IPS-NIHi11 (cell line): ENCODE measurements at regions not wholly inside any gene's neighbourhood (a gene's known extent, or its start where the extent isn't known, plus 50 kb on each side); places are given as distances from the start of the nearest gene placed in this dataset.
"Not testable (repeated sequence)": the region's sequence is repeated elsewhere in the genome, so short reads cannot be mapped to it uniquely, and the experiment has no call there.

Source experiments
- DNase-seq: peaks from one replicate; pipeline ENCODE4 v3.0.0; 2012; ENCODE audit warnings: mixed read lengths, low spot score

DNA sequence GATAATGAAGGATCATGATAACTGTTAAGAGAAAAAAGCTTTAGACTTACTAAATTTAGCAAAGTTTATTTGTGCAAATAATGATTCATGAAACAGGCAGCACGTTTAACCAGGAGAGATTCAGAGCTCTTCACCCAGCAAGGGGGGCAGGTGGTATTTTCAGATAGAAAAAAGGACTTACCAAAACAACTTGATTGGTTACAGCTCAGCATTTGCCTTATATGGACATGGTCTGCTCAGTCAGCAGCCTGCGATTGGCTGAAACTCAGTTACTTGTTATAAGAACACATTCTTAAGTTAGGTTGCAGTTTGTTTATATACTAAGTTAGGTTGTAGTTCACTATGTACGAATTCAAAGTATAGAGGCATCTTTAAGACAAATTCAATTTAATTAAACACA is 165.6 kb downstream of the DUSP10 start:
- no peak for DNase-seq

DNA sequence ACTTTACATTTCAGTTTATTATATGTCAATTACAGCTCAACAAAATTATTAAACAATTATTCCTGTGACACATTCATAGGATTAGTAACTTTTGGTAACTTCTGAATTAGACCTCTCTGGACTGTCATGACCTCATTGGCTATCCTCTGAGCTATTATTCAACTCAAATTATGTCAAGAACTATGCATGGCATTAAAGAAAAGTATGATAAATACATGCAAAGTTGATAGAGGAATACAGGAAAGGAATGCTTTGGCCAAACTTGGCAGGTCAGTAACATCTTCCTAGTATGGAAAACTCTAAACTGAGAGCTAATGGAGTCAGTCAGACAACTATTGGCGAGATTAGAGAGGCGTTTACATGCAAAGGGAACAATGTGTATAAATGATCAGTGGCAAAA is 158.4 kb downstream of the DUSP10 start:
- DNase-seq, result no peak

DNA sequence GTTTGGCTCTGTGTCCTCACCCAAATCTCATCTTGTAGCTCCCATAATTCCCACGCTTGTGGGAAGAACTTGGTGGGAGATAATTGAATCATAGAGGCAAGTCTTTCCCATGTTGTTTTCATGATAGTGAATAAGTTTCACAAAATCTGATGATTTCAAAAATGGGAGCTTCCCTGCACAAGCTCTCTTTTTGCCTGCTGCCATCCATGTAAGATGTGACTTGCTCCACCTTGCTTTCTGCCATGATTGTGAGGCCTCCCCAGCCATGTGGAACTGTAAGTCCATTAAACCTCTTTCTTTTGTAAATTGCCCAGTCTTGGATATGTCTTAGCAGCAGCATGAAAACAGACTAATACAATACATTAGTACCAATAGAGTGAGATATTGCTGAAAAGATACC is 154.9 kb downstream of the DUSP10 start:
- DNase-seq, result not testable (repeated sequence)

DNA sequence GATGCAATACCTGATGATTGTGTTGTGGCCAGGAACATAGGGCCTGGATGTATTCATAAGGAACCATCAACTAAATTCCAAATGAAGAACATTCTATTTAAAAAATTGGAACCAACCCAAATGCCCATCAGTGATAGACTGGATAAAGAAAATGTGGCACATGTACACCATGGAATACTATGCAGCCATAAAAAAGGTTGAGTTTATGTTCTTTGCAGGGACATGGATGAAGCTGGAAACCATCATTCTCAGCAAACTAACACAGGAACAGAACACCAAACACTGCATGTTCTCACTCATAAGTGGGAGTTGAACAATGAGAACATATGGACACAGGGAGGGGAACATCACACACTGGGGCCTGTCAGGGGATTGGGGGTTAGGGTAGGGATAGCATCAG is 150.6 kb downstream of the DUSP10 start:
- not testable (repeated sequence) for DNase-seq

DNA sequence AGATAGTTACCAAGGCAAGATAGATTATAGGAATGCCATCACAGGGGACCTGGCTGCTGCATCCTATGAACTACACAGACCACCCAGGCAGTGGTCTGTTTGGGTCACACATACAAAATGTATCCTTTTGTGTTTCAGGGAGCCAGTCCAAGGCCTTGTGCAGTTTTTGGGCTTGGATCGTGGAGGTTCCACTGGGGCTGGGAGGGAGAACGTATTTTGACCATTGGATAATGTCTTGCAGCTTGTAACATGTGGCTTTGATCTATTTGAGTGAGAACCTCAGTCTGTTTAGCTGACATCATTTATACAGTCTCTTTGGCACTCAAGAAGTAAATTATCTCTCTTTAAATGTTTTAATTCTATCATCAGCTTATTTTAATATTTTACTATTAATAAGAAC is 147.3 kb downstream of the DUSP10 start:
- no peak for DNase-seq

DNA sequence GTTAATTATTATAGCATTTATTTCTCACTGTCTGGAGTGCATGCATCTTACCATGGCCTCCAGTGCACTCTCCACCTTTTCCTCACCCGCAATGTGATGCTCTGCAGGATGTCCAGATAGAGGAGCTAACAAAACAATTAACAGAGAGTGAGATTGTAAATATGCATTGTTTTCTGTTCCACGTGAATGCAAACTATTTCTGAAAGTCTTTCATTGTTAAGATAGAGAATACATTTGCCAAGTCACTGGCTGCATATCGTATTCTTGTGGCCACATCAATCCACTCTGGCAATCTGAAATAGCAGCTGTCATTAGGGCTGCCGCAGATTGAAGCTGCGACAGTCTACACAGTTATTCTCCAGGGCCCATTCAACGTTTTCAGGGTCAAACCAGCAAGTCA is 143.8 kb downstream of the DUSP10 start:
- DNase-seq, result no peak

DNA sequence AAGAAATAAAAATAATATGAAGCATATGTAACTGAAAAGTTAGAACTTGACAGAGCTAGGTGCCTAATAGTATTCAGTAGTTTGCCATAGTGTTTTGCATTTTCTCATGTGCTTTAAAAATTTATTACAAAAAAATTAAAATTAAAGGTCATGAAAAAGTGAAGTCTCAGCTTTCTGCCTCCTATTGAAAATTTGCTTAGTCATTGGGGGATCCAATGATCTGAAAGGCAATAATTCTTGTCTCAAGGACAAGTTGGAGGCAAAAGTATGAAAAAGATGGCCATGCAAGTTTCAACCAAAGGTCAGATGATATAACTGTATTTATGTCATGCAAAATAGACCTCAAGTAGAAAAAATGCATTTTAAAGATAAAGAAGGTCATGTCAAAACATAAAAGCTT is 140.7 kb downstream of the DUSP10 start:
- no peak for DNase-seq

DNA sequence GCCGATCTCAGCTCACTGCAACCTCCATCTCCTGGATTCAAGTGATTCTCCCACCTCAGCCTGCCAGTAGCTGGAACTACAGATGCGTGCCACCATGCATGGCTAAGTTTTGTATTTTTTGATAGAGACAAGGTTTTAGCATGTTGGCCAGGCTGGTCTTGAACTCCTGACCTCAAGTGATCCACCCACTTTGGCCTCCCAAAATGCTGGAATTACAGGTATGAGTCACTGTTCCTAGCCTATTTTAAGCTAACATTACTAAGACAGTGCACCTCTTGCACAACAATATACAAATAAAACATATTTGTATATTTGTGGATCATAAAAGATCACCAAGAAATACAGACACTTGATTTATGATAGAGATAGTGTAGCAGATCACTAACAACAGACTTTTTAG is 139.1 kb downstream of the DUSP10 start:
- DNase-seq, result no peak

DNA sequence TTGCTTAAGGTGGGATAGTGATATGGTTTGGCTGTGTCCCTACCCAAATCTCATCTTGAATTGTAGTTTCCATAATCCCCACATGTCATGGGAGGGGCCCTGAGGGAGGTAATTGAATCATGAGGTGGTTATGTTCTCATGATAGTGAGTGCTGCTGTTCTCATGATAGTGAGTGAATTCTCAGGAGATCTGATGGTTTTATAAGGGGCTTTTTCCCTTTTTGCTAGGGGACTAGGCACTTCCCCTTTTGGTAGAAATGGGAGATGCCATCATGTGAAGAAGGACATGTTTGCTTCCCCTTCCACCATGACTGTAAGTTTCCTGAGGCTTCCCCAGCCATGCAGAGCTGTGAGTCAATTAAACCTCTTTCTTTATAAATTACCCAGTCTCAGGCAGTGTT is 137.5 kb downstream of the DUSP10 start:
- not testable (repeated sequence) for DNase-seq

DNA sequence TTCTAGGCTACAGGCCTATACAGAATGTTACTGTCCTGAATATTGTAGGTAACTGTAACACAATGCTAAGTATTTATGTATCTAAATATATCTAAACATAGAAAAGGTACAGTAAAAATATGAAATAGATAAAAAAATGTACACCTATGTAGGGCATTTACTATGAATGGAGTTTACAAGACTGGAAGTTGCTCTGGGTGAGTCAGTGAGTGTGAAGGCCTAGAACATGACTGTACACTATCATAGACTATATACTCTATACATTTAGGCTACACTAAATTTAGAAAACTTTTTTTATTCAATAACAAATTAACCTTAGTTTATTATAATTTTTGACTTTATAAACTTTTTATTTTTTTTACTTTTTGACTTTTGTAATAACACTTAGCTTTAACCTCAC is 136.9 kb downstream of the DUSP10 start:
- no peak for DNase-seq

DNA sequence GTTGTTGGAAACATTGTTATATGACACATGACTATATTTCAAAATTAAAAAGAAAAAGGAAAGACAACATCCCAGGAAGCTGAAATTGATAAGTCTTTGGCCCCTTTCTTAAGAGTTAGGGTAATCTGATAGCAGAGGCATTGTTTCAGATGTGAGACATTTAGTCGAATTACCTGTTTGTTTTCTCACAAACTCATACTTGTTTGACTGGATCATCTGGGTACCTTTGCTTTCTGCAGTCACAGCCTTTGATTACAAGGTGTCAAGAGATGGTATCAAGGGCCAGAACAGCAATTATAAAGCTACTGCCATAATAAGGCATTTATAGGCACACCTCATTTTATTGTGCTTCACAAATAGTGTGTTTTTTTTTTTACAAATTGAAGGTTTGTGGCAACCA is 136.3 kb downstream of the DUSP10 start:
- no peak for DNase-seq

DNA sequence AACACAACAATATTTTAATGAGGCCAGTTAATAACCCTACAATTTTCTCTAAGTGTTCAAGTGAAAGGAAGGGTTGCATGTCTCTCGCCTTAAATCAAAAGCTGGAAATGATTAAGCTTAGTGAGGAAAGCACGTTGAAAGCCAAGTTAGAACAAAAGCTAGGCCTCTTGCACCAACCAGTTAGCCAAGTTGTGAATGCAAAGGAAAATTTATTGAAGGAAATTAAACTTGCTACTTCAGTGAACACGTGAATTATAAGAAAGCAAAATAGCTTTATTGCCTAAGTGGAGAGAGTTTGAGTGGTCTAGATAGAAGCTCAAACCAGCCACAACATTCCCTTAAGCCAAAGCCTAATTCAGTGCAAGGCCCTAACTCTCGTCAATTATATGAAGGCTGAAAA is 135.6 kb downstream of the DUSP10 start:
- DNase-seq, result no peak

DNA sequence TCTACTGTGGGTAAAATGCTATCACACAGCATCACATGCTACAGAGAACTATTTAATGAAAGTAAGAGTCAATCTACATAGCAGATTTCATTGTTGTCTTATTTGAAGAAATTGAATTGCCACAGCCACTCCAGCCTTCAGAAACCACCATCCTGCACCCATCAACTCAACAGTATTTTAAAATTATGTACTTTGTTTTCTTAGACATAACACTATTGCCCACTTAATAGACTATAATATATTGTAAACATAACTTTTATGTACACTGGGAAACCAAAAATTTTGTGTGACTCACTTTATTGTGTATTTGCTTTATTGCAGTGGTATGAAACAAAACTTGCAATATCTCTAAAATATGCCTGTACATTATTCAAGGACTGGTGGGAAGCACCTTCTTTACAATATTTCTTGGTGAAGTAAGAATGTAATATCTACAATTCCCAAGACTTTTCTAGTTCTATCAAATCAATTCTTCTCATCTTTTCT is 133.0 kb downstream of the DUSP10 start:
- no peak for DNase-seq

DNA sequence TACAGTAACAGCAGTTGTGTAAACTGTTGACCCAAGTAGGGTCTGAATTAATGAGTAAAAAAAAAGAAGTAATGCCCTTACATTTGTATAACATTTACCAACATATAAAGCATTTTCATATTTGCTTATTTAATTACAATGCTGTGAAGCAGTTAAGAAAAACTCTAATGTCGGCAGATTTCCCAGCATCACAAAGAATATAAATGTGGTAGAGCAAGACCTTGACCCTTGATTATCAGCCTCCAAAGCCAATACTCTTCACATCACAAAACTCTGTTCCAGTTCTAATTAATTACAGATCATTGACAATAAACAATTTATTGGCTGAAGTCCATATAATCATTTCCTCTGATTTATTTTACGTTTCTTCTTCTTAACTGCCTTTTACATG is 130.2 kb downstream of the DUSP10 start:
- DNase-seq, result no peak

DNA sequence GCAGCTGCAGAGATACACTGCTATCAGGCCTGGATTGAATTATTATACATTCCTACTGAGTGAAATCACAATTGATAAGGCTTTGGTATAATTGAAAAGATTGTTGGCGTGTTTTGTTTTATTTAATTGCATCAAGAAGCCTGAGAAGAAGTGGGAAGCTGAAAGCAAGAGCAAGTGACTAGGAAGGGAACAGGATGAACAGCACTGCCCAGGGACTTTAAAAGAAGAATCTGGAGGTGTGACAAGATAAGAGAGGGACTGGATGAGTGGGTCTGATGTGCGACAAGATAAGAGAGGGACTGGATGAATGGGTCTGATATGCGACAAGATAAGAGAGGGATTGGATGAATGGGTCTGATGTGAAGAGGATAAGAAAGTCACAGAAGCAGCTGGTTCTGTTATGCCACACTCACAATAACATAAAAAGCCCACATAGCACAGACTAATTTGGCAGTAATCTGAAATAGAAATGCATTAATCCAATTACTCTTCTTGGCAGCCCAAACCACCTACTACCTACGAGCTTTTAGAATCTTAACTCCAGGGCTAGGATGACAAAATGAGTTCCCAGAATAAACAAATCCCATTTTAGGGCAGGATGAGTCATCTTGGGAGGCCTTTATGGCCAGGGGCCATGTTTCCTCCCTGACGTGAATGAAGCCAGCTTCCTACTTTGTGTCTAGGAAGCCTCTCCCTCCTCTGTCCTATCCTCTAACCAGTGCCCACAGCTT is 129.7 kb downstream of the DUSP10 start:
- no peak for DNase-seq

DNA sequence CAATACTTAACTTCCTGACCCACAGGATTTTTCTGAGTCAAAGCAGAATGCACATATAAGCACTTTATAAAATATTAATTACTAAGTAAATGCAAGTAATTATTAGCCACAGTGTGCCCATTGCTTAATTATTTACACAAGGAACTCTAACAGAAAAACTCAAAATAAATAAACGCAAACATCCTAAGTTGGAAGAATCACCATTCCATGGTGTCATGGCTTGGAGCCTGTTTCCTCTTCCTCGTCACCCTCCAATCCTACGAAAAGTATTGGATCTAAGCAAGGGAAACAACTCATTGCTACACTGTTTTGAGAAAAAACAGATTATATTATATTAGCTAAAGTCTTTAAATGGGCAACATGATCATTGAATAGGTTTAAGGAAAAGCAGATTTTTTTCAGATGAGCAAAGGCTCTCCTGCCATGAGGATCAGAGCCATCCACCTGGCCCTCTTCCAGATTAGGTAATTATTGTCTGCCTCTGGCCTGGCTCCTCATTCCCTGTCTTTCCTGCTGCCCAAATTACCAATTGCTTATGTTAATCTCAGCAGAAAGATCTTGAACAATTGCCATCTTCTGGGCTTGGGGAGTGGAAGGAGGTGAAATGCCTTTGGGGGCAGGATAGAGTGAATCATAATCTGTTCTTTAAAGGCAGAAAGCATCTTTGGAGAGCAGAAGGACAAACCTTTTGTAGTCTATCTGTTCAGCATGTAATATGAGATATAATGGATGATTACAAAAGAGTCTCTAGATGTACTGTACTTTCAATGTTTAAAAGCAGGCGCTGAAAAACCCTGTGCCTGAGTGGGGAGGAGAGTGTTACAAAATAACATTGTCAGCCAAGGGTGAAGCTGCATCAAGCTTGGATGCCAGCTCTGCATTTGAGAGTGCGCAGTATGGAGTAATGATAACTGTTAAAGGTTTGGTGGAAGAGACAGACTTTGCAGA is 121.2 kb downstream of the DUSP10 start:
- no peak for DNase-seq

DNA sequence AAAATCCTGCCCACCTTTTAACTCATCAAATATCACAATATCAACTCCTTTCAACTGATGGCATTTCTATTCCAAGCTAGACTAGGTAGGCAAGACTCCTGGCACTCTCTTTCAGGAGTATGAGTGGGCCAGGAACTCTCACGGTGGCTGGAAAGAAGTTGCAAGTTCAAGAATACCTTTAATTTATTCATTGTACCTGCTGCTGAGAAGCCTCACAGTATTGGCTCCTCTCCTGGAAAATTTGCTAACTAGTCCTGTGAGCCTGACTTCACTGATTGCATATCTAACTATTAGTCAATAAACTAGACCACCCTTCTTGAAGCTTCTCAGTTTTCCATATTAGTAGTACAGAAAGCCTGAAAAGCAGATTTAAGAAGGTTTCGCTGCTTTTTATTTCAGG is 120.2 kb downstream of the DUSP10 start:
- no peak for DNase-seq

DNA sequence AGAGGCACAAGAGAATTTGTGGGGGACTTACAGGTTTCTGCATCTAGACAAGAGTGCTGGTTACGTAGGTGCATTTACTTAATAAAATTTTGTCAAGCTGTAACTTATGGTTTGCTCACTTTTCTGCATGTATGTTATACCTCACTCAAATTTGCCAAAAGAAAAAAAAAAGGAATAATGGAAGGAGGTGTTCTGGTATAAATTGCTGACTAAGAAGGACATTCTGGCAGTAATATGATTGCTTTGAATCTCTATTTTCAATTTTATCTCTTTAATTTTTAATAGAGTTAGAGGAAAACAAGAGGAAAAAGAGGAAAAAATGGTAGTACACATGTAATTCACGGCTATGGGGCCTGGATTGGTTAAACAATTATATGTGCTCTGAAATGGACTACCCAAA is 119.5 kb downstream of the DUSP10 start:
- DNase-seq, result no peak

DNA sequence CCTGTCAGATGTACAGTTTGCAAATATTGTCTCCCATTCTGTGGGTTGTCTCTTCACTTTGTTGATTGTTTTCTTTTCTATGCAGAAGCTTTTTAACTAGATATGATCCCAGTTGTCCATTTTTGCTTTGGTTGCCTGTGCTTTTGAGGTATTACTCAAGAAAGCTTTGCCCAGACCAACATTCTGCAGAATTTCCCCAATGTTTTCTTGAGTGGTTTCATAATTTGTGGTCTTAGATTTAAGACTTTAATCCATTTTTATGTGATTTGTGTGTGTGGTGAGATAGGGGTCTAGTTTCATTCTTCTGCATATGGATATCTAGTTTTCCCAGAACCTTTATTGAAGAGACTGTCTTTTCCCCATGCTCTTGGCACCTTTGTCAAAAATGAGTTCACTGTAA is 116.9 kb downstream of the DUSP10 start:
- DNase-seq, result no peak

DNA sequence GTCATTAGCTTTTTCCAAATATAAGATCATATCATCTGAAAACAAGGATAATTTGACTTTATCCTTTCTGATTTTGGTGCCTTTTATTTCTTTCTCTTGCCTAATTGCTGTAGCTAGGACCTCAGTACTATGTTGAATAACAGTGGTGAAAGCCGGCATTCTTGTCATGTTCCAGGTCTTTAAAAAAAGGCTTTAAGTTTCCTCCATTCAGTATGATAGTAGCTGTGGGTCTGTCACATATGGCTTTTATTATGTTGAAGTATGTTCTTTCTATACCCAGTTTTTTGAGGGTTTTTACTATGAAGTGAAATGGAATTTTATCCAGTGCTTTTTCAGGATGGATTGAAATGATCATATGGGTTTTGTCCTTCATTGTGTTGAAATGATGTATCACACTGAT is 115.8 kb downstream of the DUSP10 start:
- no peak for DNase-seq

DNA sequence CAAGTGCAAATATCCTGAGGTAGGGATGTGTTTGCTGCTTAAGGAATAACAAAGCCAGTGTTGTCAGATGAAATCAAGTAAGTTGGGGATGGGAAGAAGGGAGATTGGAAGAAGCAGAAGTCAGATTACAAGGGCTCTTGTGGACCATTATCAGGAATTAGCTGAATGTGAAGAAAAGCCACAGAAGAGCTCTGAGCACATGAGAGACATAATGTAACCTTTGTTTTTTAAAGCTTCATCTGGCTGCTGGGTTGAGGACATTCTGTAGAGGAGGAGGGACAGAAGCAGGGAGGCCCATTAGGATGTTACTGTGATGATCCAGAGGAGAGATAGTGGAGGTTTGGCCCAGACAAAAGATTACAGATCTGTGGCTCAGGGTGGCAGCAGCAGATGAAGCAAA is 111.7 kb downstream of the DUSP10 start:
- no peak for DNase-seq

DNA sequence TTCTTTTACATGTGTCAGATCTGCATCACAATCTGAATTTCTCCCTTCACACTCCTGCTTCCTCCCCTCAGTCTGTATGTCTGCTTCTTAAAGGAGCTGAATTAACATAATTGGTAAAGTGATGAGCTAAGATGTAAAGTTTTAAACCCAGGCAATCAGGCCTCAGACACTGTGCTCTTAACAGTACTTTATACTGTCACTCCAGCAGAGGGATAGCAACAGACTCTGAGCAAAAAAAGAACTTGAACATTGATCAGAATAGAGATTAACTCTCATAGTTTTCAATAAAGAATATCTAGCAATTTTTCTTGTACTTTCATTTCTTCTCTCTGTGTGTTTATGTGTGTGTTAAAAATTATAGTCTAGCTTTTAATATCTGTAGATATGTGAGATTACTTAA is 110.3 kb downstream of the DUSP10 start:
- DNase-seq, result no peak

DNA sequence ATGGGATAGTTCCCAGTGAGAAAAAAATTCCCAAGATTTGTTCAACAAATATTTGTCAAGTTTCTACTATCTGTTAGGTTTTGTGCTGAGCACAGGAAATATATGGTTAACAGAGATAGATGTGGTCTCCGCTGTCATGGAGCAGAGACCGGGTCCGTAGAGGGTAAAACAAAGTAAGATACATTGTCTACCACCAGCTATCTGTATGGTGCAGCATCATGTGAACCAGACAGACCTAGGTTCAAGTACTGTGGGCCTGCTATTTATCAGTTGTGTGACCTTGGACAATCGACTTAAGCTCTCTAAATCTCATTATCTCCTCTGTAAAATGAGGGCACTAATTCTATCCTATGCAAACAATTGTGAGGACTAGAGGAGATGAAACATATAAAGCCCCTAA is 109.8 kb downstream of the DUSP10 start:
- no peak for DNase-seq
